H1 (cell line): ENCODE measurements at regions not wholly inside any gene's neighbourhood (a gene's known extent, or its start where the extent isn't known, plus 50 kb on each side); places are given as distances from the start of the nearest gene placed in this dataset.

ENCODE experiments used
- CTCF ChIA-PET: fragments of 300-600 bp; sonication (Branson Sonifier 250); formaldehyde crosslinking; loops from one replicate; lab custom pipeline; 2021; ENCODE audit not compliant: partially characterized antibody; lab: Charles Lee
- POLR2A ChIA-PET: fragments of 300-600 bp; sonication (Branson Sonifier 250); formaldehyde crosslinking; loops from one replicate; lab custom pipeline; 2021; ENCODE audit warnings: inconsistent platforms; ENCODE audit not compliant: partially characterized antibody; lab: Charles Lee
- DNase-seq, 2 experiments: peaks; one replicate each; pipeline versions ENCODE4 v3.0.0 to v3.0.0-alpha.2; 2010 to 2022; ENCODE audit warnings: low spot score in 2 of 2, low read depth in 1 of 2, mixed read lengths in 1 of 2
- FAIRE-seq: peaks from 2 replicates; lab custom pipeline; 2011; peaks lifted over from hg19 to GRCh38; lab: Jason Lieb, UNC
- H2AFZ ChIP-seq: 2 replicates; pipeline ENCODE4 v1.8.1; 2012; ENCODE audit warnings: low read length, inconsistent platforms
- H2AK5ac ChIP-seq: 2 replicates; pipeline ENCODE4 v1.6.1; 2013; ENCODE audit warnings: low read depth, low read length
- H2BK120ac ChIP-seq: replicated peaks from 2 replicates; pipeline ENCODE3; 2013; ENCODE audit warnings: low read depth, low read length, inconsistent platforms
- H2BK12ac ChIP-seq: 2 replicates; pipeline ENCODE4 v1.6.1; 2013; ENCODE audit warnings: low read depth, low read length
- H2BK15ac ChIP-seq: 2 replicates; pipeline ENCODE4 v1.6.1; 2013; ENCODE audit warnings: low read length
- H2BK20ac ChIP-seq: 2 replicates; pipeline ENCODE4 v1.6.1; 2013; ENCODE audit warnings: low read length
- H2BK5ac ChIP-seq: 2 replicates; pipeline ENCODE4 v1.6.1; 2013; ENCODE audit warnings: low read depth, low read length
- H3K14ac ChIP-seq: 2 replicates; pipeline ENCODE4 v1.6.1; 2013; ENCODE audit warnings: inconsistent platforms; ENCODE audit not compliant: insufficient read length
- H3K18ac ChIP-seq: 2 replicates; pipeline ENCODE4 v1.6.1; 2013; ENCODE audit warnings: low read length; ENCODE audit errors: extremely low read depth
- H3K23ac ChIP-seq: 2 replicates; pipeline ENCODE4 v1.6.1; 2013; ENCODE audit warnings: inconsistent platforms; ENCODE audit not compliant: insufficient read length
- H3K23me2 ChIP-seq: 2 replicates; pipeline ENCODE4 v1.6.1; 2013; ENCODE audit warnings: low read depth, low read length
- H3K27ac ChIP-seq: 2 replicates; pipeline ENCODE4 v1.6.1; 2011; ENCODE audit warnings: low read depth, low read length, inconsistent platforms
- H3K27me3 ChIP-seq, 4 experiments: replicated peaks in 1 of 4; 1 replicate in 1 of 4; 2 replicates in 3 of 4; pipeline versions ENCODE4 v1.6.1 to v1.8.1; 2011 to 2013; ENCODE audit warnings: low read length in 3 of 4, mild to moderate bottlenecking in 3 of 4, inconsistent platforms in 2 of 4, mixed read lengths in 2 of 4, moderate library complexity in 1 of 4; ENCODE audit not compliant: control insufficient read depth in 3 of 4, insufficient read depth in 3 of 4; ENCODE audit errors: extremely low read depth in 1 of 4
- H3K36me3 ChIP-seq, 4 experiments: 2 replicates each; pipeline versions ENCODE4 v1.6.1 to v1.8.1; 2011 to 2013; ENCODE audit warnings: mild to moderate bottlenecking in 4 of 4, low read length in 3 of 4, moderate library complexity in 2 of 4, control low read depth in 1 of 4, inconsistent platforms in 1 of 4; ENCODE audit not compliant: insufficient read depth in 4 of 4, control insufficient read depth in 2 of 4
- H3K4ac ChIP-seq: replicated peaks from 2 replicates; pipeline ENCODE3; 2013; ENCODE audit warnings: low read length, low read depth, mixed read lengths, inconsistent platforms; ENCODE audit not compliant: insufficient read length
- H3K4me1 ChIP-seq, 4 experiments: replicated peaks in 1 of 4; 1 replicate in 1 of 4; 2 replicates in 3 of 4; pipeline versions ENCODE4 v1.6.1 to v1.8.1; 2011 to 2013; ENCODE audit warnings: low read length in 3 of 4, inconsistent platforms in 2 of 4, mixed read lengths in 1 of 4; ENCODE audit not compliant: insufficient read depth in 4 of 4, control insufficient read depth in 3 of 4
- H3K4me2 ChIP-seq, 2 experiments: 2 replicates each; pipeline versions ENCODE4 v1.6.1 to v1.8.1; 2011 to 2013; ENCODE audit warnings: low read depth in 2 of 2, low read length in 2 of 2, control low read depth in 1 of 2, inconsistent platforms in 1 of 2, mild to moderate bottlenecking in 1 of 2; ENCODE audit not compliant: insufficient read depth in 1 of 2
- H3K4me3 ChIP-seq, 4 experiments: fragments of 200-600, 300-600 bp in 1 of 4; sonication (generic), shearing (Covaris generic), sonication (Bioruptor Twin) in 1 of 4; 2 replicates each; pipeline versions ENCODE4 v1.5.1 to v1.8.1; 2011 to 2016; ENCODE audit warnings: low read length in 4 of 4, low read depth in 3 of 4, control low read depth in 2 of 4, inconsistent platforms in 2 of 4, mild to moderate bottlenecking in 2 of 4, mixed read lengths in 1 of 4, moderate library complexity in 1 of 4; ENCODE audit not compliant: insufficient read depth in 2 of 4; ENCODE audit errors: extremely low read depth in 1 of 4
- H3K56ac ChIP-seq: replicated peaks from 2 replicates; pipeline ENCODE3; 2013; ENCODE audit warnings: low read depth, mild to moderate bottlenecking, mixed read lengths, low read length, inconsistent platforms; ENCODE audit not compliant: insufficient read length
- H3K79me1 ChIP-seq: 2 replicates; pipeline ENCODE4 v1.6.1; 2013; ENCODE audit warnings: low read depth, low read length, control low read depth
- H3K79me2 ChIP-seq, 2 experiments: 2 replicates each; pipeline versions ENCODE4 v1.6.1 to v1.8.1; 2012 to 2013; ENCODE audit warnings: low read length in 2 of 2, mild to moderate bottlenecking in 2 of 2, inconsistent platforms in 1 of 2; ENCODE audit not compliant: insufficient read depth in 2 of 2, control insufficient read depth in 1 of 2
- H3K9ac ChIP-seq, 4 experiments: replicated peaks in 1 of 4; 1 replicate in 1 of 4; 2 replicates in 3 of 4; pipeline versions ENCODE4 v1.6.1 to v1.8.1; 2011 to 2013; ENCODE audit warnings: low read depth in 3 of 4, low read length in 3 of 4, control low read depth in 2 of 4, mild to moderate bottlenecking in 2 of 4, moderate library complexity in 2 of 4, inconsistent platforms in 1 of 4; ENCODE audit errors: extremely low read depth in 1 of 4
- H3K9me3 ChIP-seq, 2 experiments: 2 replicates each; pipeline versions ENCODE4 v1.6.1 to v1.8.1; 2012 to 2013; ENCODE audit warnings: mild to moderate bottlenecking in 2 of 2, moderate library complexity in 2 of 2, control low read depth in 1 of 2, inconsistent platforms in 1 of 2, low read depth in 1 of 2, low read length in 1 of 2, mixed read lengths in 1 of 2; ENCODE audit not compliant: insufficient read depth in 2 of 2
- H4K20me1 ChIP-seq, 2 experiments: replicated peaks in 1 of 2; 2 replicates each; pipeline versions ENCODE3 to v1.8.1; 2011 to 2013; ENCODE audit warnings: inconsistent platforms in 2 of 2, low read length in 2 of 2, mild to moderate bottlenecking in 1 of 2; ENCODE audit not compliant: insufficient read depth in 2 of 2, control insufficient read depth in 1 of 2
- H4K5ac ChIP-seq: 2 replicates; pipeline ENCODE4 v1.6.1; 2013; ENCODE audit warnings: low read length, low read depth, mixed read lengths, inconsistent platforms; ENCODE audit not compliant: insufficient read length
- H4K8ac ChIP-seq: 2 replicates; pipeline ENCODE4 v1.8.0; 2013; ENCODE audit warnings: mild to moderate bottlenecking, moderate library complexity, low read length, inconsistent platforms; ENCODE audit not compliant: insufficient read depth; ENCODE audit errors: extremely low read depth
- H4K91ac ChIP-seq: replicated peaks from 2 replicates; pipeline ENCODE3; 2013; ENCODE audit warnings: low read length, mixed read lengths, inconsistent platforms; ENCODE audit not compliant: insufficient read length
- CHD2 ChIP-seq: IDR thresholded peaks from 2 replicates; pipeline ENCODE4 v1.6.1; 2012; ENCODE audit warnings: low read length, improper control_type of control experiment
- EZH2 ChIP-seq: fragments of 200-600 bp; sonication (generic); IDR thresholded peaks from 2 replicates; pipeline ENCODE4 v1.7.1; 2012; ENCODE audit warnings: low read depth, mild to moderate bottlenecking, moderate library complexity, low read length, inconsistent platforms; ENCODE audit not compliant: severe bottlenecking
- TCF12 ChIP-seq: IDR thresholded peaks from 2 replicates; pipeline ENCODE4 v1.6.1; 2011; ENCODE audit warnings: low read depth, mild to moderate bottlenecking, low read length
- WGBS, 2 experiments: shearing (Covaris generic) in 1 of 2; methylation state at CpG; one replicate each; pipeline versions ENCODE4 v1.1.6 to v1.1.7; 2013 to 2015; ENCODE audit warnings: low lambda C conversion rate in 2 of 2, mixed read lengths in 2 of 2, inconsistent platforms in 1 of 2, low coverage in 1 of 2, missing lambda C conversion rate in 1 of 2; ENCODE audit not compliant: insufficient replicate concordance in 2 of 2, insufficient coverage in 1 of 2, insufficient read length in 1 of 2; ENCODE audit errors: extremely low coverage in 1 of 2, missing lambda C conversion rate in 1 of 2; 5-methylcytosine and 5-hydroxymethylcytosine counted together

- Histone ChIP-seq H3K23ac (no peak overlapping the region), H3K4ac (no peak overlapping the region), H3K36me3 (no peaks in the 10 kb centered on the region), H2BK5ac (no peak overlapping the region), H3K4me2 (no peak overlapping the region), H2BK120ac (no peak overlapping the region), H3K27ac (no peak overlapping the region)
- POLR2A ChIA-PET, result no interaction called here
- 86% methylated on average over 1 of the region's 1 CpG; no CpG with 5 or more reads in 1 of the 2 experiments for WGBS, 2 experiments
- no peak for TF ChIP-seq TCF12
- TF ChIP-seq CHD2, result no peak
- TF ChIP-seq EZH2, result no peak
- TF ChIP-seq, all 59 proteins: peak for 0
- H3K4me3 ChIP-seq, result no peak overlapping the region
- no peak overlapping the region for H3K56ac ChIP-seq
- no peak overlapping the region for H2AFZ ChIP-seq
- H3K18ac ChIP-seq, result no peak overlapping the region
- no peak overlapping the region for H4K8ac ChIP-seq
- no peaks in the 10 kb centered on the region for H3K79me1 ChIP-seq
- no peak overlapping the region for H2BK12ac ChIP-seq
- DNase-seq (no peak), FAIRE-seq (no peak)
- H3K4me1 ChIP-seq, result no peaks in the 10 kb centered on the region; a peak in 1 of 7 replicates
- no peak overlapping the region for H3K9ac ChIP-seq
- H3K9me3 ChIP-seq, result no peaks in the 10 kb centered on the region
- no peak overlapping the region for H3K14ac ChIP-seq
- H4K20me1 ChIP-seq, result no peaks in the 10 kb centered on the region
- H3K79me2 ChIP-seq, result no peaks in the 10 kb centered on the region
- H4K91ac ChIP-seq, result no peak overlapping the region
- H3K27me3 ChIP-seq, result 0 out of 7 replicates have a peak, but pooled peaks cover 0 to 2% (median 0%) of the 10 kb centered on the region in 4 experiments
- H4K5ac ChIP-seq, result no peak overlapping the region
- CTCF ChIA-PET, result interaction anchor here (1.1 kb wide), 1 partner anchor 419 kb away, joined by 3 read pairs; no protein-coding TSS in a partner anchor
- H2BK20ac ChIP-seq, result no peak overlapping the region
- H2BK15ac ChIP-seq, result no peak overlapping the region
- no peak overlapping the region for H2AK5ac ChIP-seq
- no peaks in the 10 kb centered on the region for H3K23me2 ChIP-seq
Observed at GRCh38 chr11:131136486-131136885, 220.2 kb upstream of the SNX19 start.
